Endodermal cell (in vitro differentiated cells): ENCODE measurements at regions not wholly inside any gene's neighbourhood (a gene's known extent, or its start where the extent isn't known, plus 50 kb on each side); places are given as distances from the start of the nearest gene placed in this dataset.
A peak's percentile ranks its signal among the peaks of the same experiment; 100 is the strongest.

ENCODE experiments used
- DNase-seq: peaks from one replicate; pipeline ENCODE4 v3.0.0-alpha.2; 2017
- H3K27ac ChIP-seq: 2 replicates; pipeline ENCODE4 v1.5.1; 2013; ENCODE audit warnings: mild to moderate bottlenecking, low read depth, low read length, moderate library complexity
- H3K27me3 ChIP-seq: 2 replicates; pipeline ENCODE4 v1.6.1; 2013; ENCODE audit warnings: mild to moderate bottlenecking, low read length, moderate library complexity; ENCODE audit not compliant: insufficient read depth, control insufficient read depth, poor library complexity, severe bottlenecking
- H3K36me3 ChIP-seq: 2 replicates; pipeline ENCODE4 v1.7.0; 2013; ENCODE audit warnings: mild to moderate bottlenecking, low read length, moderate library complexity; ENCODE audit not compliant: control insufficient read depth, insufficient read depth
- H3K4me1 ChIP-seq: one replicate; pipeline ENCODE4 v1.7.0; 2013; ENCODE audit warnings: low read length; ENCODE audit not compliant: control insufficient read depth, insufficient read depth
- H3K4me3 ChIP-seq: 2 replicates; pipeline ENCODE4 v1.5.1; 2013; ENCODE audit warnings: mild to moderate bottlenecking, low read length, moderate library complexity
- H3K9ac ChIP-seq: 2 replicates; pipeline ENCODE4 v1.6.1; 2013; ENCODE audit warnings: mild to moderate bottlenecking, low read length, moderate library complexity; ENCODE audit not compliant: poor library complexity, severe bottlenecking; ENCODE audit errors: extremely low read depth
- H3K9me3 ChIP-seq: 2 replicates; pipeline ENCODE4 v1.6.1; 2013; ENCODE audit warnings: mild to moderate bottlenecking, low read length, moderate library complexity; ENCODE audit not compliant: control insufficient read depth
- H3K27ac Mint-ChIP-seq: 2 replicates; pipeline ENCODE4 v1.8.0; 2020; ENCODE audit warnings: mixed read lengths
- H3K27me3 Mint-ChIP-seq: 2 replicates; pipeline ENCODE4 v1.8.0; 2021; ENCODE audit warnings: mild to moderate bottlenecking, mixed read lengths; ENCODE audit not compliant: insufficient read depth
- H3K36me3 Mint-ChIP-seq: 2 replicates; pipeline ENCODE4 v1.8.0; 2020; ENCODE audit warnings: low read depth, mixed read lengths
- H3K4me1 Mint-ChIP-seq: 2 replicates; pipeline ENCODE4 v1.8.0; 2020; ENCODE audit warnings: mixed read lengths
- H3K4me3 Mint-ChIP-seq: 2 replicates; pipeline ENCODE4 v1.8.0; 2020; ENCODE audit warnings: mild to moderate bottlenecking, moderate library complexity, mixed read lengths
- H3K9me3 Mint-ChIP-seq: 2 replicates; pipeline ENCODE4 v1.8.0; 2020; ENCODE audit warnings: mild to moderate bottlenecking, mixed read lengths
- WGBS, 2 experiments: methylation state at CpG; one replicate each; pipeline versions ENCODE4 v1.1.5 to v1.1.7; 2013; ENCODE audit warnings: missing lambda C conversion rate in 2 of 2, mixed read lengths in 1 of 2; ENCODE audit not compliant: insufficient coverage in 1 of 2, insufficient read length in 1 of 2; 5-methylcytosine and 5-hydroxymethylcytosine counted together
- TF ChIP-seq, protein P1 (sequence below): fragments of 200-600 bp; sonication (generic); conservative IDR thresholded peaks from 2 replicates; pipeline ENCODE4 v1.5.0; 2021; ENCODE audit warnings: antibody characterized with exemption, mild to moderate bottlenecking

DNA sequence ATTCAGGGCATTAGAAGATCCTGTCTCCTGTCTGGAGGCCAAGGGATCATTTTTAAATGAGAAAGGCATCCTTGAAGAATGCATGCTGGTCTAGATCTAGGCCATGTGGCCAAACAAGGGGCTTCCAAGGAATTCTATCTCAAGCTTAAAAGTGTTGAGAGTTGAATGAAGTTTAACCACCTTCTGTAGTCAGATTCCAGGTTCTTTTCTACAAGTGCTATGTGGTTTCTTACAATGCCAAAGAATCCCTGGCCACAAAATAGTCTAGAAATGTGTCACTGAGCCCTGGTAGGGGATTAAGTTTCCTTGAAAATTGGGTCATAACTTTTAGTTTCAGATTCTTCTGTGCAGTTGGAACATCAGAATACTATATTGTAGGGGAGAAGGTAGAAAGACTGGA, 640.7 kb upstream of the ACVR2A start:
- TF ChIP-seq, protein P1, sequence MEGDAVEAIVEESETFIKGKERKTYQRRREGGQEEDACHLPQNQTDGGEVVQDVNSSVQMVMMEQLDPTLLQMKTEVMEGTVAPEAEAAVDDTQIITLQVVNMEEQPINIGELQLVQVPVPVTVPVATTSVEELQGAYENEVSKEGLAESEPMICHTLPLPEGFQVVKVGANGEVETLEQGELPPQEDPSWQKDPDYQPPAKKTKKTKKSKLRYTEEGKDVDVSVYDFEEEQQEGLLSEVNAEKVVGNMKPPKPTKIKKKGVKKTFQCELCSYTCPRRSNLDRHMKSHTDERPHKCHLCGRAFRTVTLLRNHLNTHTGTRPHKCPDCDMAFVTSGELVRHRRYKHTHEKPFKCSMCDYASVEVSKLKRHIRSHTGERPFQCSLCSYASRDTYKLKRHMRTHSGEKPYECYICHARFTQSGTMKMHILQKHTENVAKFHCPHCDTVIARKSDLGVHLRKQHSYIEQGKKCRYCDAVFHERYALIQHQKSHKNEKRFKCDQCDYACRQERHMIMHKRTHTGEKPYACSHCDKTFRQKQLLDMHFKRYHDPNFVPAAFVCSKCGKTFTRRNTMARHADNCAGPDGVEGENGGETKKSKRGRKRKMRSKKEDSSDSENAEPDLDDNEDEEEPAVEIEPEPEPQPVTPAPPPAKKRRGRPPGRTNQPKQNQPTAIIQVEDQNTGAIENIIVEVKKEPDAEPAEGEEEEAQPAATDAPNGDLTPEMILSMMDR, result no peak
- no peak overlapping the region for H3K27ac Mint-ChIP-seq

DNA sequence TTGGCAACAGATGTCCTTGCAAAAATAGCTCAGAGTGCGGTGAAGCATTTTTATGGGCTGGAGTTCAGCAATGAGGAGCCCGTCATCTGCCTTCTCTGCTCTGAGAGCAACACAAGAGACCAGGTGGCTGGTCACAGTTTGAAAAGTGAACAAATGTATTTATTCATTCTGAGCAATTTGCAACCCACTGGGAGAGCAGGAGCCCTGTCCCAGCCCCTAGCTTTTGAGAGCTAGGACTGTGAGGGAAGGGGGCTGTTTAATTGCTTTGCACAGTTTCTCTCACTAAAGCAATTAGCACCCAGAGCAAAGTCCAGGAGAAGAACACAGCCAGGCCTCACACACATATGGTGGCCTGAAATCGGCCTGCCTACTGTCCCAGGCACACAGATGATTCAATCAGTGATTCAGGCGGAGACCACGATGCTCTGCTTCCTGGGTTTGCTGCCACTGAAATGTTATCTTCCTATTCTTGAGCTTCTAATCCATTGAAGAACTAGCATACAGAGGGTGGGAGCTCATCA, 646.1 kb upstream of the ACVR2A start:
- H3K27me3 Mint-ChIP-seq, result peaks cover 2% of the 10 kb centered on the region
- peak overlapping the region; percentile 10 for H3K27ac Mint-ChIP-seq
- Histone ChIP-seq H3K27ac (peak overlapping the region; percentile 33), H3K27me3 (no peaks in the 10 kb centered on the region), H3K9me3 (peaks cover 4% of the 10 kb centered on the region), H3K9ac (no peak overlapping the region), H3K4me1 (peaks cover 6% of the 10 kb centered on the region), H3K36me3 (no peaks in the 10 kb centered on the region), H3K4me3 (no peak overlapping the region)
- peak; percentile 78 for DNase-seq
- H3K4me3 Mint-ChIP-seq, result no peak overlapping the region
- peaks cover 28% of the 10 kb centered on the region for H3K4me1 Mint-ChIP-seq
- H3K36me3 Mint-ChIP-seq, result no peaks in the 10 kb centered on the region
- no peaks in the 10 kb centered on the region for H3K9me3 Mint-ChIP-seq
- TF ChIP-seq, protein P1, result no peak
- 78 to 84% methylated on average over 5 of the region's 5 CpGs for WGBS, 2 experiments

More for the DNA sequence above, 640.7 kb upstream of the ACVR2A start:
- Mint-ChIP-seq H3K9me3 (peaks cover 19% of the 10 kb centered on the region), H3K4me3 (no peak overlapping the region), H3K36me3 (peaks cover 8% of the 10 kb centered on the region), H3K4me1 (peaks cover 16% of the 10 kb centered on the region), H3K27me3 (peaks cover 2% of the 10 kb centered on the region)
- DNase-seq, result no peak
- peak overlapping the region; percentile 3 for H3K9ac ChIP-seq
- no peak overlapping the region for H3K4me3 ChIP-seq
- no peak overlapping the region for H3K27ac ChIP-seq
- H3K27me3 ChIP-seq, result no peaks in the 10 kb centered on the region
- no peaks in the 10 kb centered on the region for H3K36me3 ChIP-seq
- H3K9me3 ChIP-seq, result peaks cover 18% of the 10 kb centered on the region
- peaks cover 6% of the 10 kb centered on the region for H3K4me1 ChIP-seq

DNA sequence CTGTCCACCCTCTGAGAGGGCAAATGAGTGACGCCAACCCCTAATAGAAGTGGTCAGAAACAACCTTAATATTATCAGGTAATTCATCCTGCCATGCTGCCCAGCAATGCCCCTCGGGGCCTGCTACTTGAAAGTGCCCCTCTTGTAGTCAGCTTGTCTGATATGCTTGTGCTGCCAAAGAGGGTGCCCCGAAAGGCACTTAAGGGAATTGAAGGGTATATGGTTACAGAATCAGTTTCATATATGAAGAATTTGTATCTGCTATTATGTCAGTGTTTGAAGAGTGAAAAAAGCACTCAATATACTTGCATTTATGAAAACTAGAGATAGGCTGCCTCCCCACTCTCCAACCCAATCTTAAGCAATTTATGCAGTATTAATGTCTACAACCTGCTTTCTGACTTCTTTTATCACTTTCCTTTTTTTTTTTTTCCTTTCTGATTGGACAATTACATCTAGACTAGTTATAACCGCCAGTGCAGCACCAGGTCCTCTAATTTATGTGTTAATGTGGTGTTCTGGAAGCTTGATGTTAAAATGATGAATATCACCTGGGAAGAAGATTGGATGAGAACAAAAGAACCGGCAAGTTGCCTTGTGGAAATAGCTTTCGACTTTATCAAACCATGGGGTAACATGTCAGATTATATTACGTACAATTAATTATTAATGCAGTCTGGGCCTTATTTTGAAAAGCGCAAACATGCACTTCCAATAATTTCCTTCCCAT, 646.9 kb upstream of the ACVR2A start:
- H3K4me3 ChIP-seq, result no peak overlapping the region
- H3K4me3 Mint-ChIP-seq, result no peak overlapping the region
- DNase-seq, result no peak
- H3K9me3 Mint-ChIP-seq, result no peaks in the 10 kb centered on the region
- H3K27me3 ChIP-seq, result no peaks in the 10 kb centered on the region
- H3K36me3 Mint-ChIP-seq, result no peaks in the 10 kb centered on the region
- H3K9me3 ChIP-seq, result peaks cover 4% of the 10 kb centered on the region
- TF ChIP-seq, protein P1, result no peak
- H3K27me3 Mint-ChIP-seq, result peaks cover 2% of the 10 kb centered on the region
- H3K9ac ChIP-seq, result no peak overlapping the region
- WGBS, 2 experiments, result 94 to 95% methylated on average over 6 to 8 of the region's 8 CpGs
- H3K4me1 Mint-ChIP-seq, result peaks cover 28% of the 10 kb centered on the region
- H3K27ac Mint-ChIP-seq, result no peak overlapping the region
- peaks cover 6% of the 10 kb centered on the region for H3K4me1 ChIP-seq
- no peaks in the 10 kb centered on the region for H3K36me3 ChIP-seq
- H3K27ac ChIP-seq, result peak overlapping the region; percentile 33
